Stimulated activated CD8-positive, alpha-beta memory T cell treated with anti-CD3 and anti-CD28 coated beads, Interleukin-15, amount 100 ng/mL, for 4 hours (primary cell): ENCODE measurements at regions not wholly inside any gene's neighbourhood (a gene's known extent, or its start where the extent isn't known, plus 50 kb on each side); places are given as distances from the start of the nearest gene placed in this dataset.

Experiments used
- DNase-seq, 2 donors: peaks; one replicate each; pipeline ENCODE4 v3.0.0-alpha.2; 2020; ENCODE audit warnings: low read depth in 2 of 2

- DNase-seq = no peak
These were observed 148.8 kb downstream of the INO80D start for GRCh38 chr2:205937211-205937610.

- DNase-seq = no peak
These were observed 149.5 kb downstream of the INO80D start for GRCh38 chr2:205936446-205936845.

GRCh38 chr2:205934443-205934842, 151.5 kb downstream of the INO80D start:
- DNase-seq = no peak

GRCh38 chr2:205932861-205933260, 153.1 kb downstream of the INO80D start:
- no peak for DNase-seq

DNA sequence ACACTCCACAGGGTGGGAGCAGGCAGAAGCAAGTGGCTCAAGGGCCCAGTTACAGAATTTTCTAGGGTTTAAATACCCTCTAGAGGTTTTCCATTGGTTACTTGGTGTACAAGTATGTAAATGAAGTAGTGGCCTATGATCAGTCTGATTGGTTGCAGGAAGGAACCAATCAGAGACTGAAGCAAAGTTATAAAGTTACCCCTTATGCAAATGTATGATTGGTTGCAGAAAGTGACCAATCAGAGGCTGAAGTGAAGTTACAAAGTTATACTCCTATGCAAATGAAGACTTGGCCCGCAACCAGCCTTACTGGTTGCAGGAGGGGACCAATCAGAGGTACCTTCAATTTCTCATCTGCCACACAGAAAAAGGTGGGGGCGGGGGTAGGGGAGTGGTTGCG, 154.6 kb downstream of the INO80D start:
- no peak for DNase-seq

DNA sequence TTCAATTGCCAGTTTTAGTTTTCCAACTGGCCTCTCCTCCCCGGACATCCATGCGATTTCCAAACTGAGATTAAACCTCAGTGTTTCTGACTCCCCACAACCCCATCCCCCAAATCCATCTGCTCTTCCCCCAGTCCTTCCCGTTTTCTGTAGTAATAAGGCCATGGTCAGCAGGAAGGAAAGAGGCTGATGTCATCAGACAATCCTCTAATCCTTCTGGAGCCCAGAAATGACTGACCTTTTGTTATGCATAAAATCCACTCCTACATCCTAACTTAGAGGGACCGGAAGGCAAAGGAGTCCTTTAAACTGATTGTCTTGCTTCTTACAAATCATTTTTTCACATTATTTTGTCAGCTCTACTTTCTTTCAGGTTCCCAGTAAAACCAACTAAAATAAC, 155.8 kb downstream of the INO80D start:
- DNase-seq = no peak

DNA sequence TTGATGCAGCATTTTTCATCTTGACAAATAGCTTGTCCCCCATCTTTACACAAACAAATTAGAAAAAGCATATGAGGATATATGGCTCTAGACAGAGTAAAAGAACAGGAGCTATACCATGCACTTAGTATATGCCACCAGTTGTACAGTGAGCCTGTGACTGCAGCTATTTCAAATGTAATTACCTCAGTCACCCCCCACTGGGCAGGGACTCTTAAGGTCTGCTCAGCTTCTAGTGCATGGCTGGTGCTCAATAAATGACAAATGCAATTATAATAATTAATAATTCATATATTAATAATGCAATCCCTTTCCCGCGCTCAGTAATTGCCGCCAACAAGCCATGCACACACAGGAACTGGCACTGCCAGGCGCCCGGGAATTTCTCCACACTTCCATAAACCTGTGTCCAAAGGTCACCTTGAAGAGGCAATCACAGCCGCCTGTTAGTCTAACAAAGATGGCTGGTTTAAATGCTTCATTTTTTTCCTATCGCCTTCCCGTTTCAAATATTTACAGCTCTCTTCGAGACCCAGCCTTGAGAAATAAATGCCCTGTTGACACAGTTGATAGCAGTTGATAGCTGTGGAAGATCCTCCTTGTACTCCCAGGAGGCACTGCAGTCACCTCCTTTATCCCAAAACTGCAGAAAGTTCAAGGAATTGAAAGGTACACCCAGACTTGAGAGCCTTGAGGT, 156.6 kb downstream of the INO80D start:
- DNase-seq = no peak

DNA sequence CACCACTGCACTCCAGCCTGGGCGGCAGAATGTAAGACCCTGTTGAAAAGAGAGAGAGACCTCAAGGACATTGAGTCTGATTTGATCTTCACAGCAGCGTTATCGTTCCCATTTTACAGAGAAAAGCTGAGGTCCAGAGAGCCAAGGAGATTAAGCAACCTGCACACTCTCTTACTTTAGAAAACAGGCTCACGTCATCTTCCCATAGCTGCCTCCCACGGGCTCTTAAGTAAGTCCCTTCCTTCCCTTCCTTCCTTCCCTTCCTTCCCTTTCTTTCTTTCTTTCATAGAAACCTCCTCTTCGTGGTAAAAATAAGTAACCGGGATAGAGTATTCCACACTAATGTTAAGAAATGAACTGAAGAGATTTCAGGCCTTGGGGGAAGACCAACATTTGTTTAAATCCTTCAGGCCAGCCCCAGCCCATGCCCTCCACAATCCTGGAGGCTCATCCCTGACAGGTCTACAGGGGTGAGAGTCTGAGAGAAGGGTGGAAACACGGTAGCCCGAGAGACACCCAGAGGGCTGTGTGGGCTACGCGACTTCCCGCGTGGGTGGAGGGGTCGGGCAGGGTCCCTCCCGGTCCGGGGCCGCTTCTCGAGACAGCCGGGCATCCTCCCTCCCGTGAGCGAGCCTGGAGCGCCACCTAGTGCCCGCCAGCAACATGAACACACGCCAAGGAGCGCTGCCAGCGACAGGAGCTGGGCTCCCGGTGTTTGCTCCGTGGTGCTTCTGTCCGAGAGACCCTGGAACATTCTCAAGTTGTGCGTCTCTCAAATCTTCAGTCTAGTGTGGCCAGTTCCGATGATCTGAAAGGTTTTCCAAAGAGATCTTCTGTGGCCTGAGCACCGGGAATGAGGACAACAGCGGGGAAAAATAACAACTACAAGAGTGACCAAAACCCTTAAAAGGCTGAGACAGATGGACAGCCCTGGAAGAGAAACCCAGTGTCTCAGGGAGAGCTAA, 160.3 kb downstream of the INO80D start:
- peak; percentile 27 to 37 for DNase-seq

DNA sequence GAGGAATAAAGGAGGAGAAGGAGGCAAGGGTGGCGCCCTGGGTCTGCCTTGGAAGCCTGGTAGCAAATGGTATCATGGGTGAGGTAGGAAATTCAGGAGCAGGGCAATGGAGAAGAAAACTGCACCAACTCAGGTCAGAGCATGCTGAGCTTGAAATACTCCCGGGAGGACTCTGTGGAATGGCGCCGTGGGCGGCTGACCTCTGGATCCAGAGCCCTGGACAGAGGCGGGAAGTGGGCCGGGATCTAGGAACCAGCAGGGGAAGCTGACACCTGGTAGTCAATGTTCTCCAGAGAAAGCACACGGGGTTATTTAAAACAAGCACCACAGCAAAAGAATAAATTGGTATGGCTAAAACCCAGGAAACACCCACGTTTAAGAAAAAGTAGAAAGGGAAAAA, 161.3 kb downstream of the INO80D start:
- DNase-seq = no peak

- DNase-seq = no peak
These were observed 170.8 kb downstream of the INO80D start for GRCh38 chr2:205915130-205915524.

GRCh38 chr2:205914213-205915129, 171.5 kb downstream of the INO80D start:
- DNase-seq = no peak

GRCh38 chr2:205913668-205914067, 172.3 kb downstream of the INO80D start:
- no peak for DNase-seq

GRCh38 chr2:205911306-205911705, 174.7 kb downstream of the INO80D start:
- DNase-seq = no peak

GRCh38 chr2:205909184-205909572, 176.8 kb downstream of the INO80D start:
- no peak for DNase-seq

DNA sequence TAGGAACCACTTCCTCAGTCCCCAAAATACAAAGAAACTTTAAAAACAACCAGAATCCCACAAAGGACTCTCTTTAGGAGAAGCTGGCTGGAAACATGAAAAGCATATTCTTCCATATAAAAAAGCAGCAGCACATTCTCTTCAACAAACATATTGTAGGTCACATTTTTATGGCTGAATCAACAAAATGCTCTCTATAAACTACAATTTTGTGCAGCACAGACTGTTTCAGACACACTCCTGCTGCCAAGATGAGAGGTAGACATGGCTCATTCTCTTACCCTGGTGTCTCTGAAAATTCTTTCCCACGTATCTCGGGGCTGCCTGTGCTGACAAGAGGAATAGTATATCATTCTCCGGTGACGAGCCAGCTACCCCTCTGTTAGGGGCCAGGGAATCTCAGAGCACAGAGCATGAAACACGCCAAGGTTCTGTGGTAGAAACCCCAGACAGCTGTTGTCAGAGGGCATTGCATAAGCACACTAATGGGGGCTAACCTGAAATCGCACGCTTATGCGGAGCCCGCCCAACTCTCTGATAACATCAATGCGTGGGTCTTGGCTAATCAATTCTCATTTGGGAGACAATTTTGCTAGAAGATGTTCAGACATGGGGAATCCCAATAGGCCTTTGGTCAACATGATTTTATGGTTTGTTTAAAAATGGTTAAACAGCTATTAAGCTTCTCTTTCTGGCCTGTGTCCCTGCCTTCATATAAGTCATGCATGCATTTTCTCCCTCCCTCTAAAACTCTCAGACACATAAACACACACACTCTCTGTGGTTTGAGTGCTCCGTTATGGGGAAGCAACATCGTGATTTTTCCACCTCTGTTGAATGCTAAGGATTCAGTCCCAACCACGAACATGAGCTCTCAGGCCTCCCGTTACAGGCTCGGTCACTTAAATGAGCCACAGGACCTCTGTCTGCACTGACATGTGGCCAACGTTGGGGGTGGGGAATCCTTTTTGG, 177.5 kb downstream of the INO80D start:
- DNase-seq = no peak

DNA sequence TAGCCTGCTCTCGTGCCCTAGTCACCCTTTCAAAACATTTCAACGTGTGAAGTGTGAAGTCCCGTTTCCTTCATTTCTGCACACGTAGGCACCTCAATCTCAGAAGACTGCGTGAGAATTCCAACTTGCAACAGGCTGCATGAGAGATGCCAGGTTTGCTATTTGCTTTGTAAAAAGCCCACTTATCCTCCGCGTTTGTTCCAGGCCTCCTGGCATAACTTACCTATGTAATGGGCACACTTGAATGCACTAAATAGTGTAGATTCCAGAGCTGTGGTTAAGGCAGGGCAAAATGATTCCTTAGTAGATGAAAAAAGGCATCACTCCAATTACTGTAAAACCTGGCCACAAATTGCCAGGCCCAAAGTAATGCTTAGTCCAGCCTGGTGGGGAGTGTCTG, 179.6 kb downstream of the INO80D start:
- DNase-seq = no peak

- no peak for DNase-seq
These were observed 180.4 kb downstream of the INO80D start for GRCh38 chr2:205905576-205905975.

DNA sequence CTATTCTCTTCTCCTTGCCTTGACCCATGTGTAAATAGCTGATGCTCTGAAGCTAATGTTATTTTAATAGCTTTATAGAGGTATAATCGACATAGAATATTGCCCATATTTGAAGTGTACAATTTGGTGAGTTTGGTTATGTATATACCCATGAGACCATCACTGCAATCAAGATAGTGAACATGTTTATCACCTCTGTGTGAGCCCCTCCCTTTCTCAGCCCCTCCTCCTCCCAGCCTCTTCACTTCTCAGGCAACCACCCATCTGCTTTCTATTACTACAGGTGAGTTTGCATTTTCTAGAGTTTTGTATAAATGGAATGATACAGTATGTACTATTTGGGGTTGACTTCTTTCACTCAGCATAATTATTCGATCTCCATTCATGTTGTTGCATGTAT, 181.1 kb downstream of the INO80D start:
- DNase-seq = no peak

DNA sequence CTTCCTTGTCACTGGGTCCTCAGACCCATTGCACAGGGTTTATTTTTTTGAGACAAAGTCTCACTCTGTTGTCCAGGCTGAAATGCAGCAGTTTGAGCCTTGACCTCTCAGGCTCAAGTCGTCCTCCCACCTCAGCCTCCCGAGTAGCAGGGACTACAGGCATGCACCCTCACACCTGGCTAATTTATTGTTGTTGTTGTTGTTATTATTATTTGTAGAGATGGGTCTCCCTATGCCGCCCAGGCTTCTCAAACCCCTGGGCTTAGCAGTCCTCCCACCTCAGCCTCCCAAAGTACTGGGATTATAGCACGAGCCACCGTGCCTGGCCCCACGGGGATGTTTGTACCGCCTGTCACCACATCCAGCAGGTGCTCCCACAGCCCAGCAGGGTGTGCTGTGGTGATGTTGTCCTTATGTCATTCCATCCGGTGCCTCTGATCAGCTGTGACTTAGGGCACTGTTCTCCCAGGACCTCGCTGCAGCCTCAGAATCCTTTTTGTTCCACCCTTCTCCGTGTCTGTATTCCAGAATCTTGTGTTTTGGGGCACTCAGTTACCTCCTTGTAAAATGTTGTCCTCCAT, 182.3 kb downstream of the INO80D start:
- no peak for DNase-seq

DNA sequence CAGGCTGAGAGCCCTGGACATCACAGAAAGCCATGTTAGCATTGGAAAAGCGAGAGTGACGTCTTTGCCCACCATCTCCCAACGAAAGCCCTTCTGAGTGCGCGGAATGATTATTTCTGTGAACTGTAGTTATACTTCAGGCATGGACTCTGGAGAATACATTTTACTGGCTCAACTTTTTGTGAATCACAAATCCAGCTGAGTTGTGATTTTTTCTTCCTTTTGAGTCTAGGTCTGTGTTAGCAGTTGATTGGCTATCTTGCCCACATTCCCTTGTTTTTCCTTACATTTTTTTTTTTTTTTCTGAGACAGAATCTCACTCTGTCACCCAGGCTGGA, 183.1 kb downstream of the INO80D start:
- no peak for DNase-seq
